Neural cell (in vitro differentiated cells): ENCODE measurements at regions not wholly inside any gene's neighbourhood (a gene's known extent, or its start where the extent isn't known, plus 50 kb on each side); places are given as distances from the start of the nearest gene placed in this dataset.

Experiments used
- H2AFZ ChIP-seq: fragments of 200-600, 300-800 bp; sonication (generic), shearing (Covaris generic); 2 replicates; pipeline ENCODE4 v1.6.0; 2014; ENCODE audit warnings: low read depth, mild to moderate bottlenecking, antibody characterized with exemption, low read length, moderate library complexity
- H3F3A ChIP-seq: fragments of 200-600 bp; shearing (Covaris generic); 2 replicates; pipeline ENCODE4 v1.6.1; 2016; ENCODE audit warnings: mild to moderate bottlenecking, moderate library complexity, mixed read lengths, antibody characterized with exemption, low read length; ENCODE audit not compliant: insufficient read depth, poor library complexity, severe bottlenecking
- H3K27ac ChIP-seq: fragments of 200-600, 300-800 bp; sonication (generic), shearing (Covaris generic); 2 replicates; pipeline ENCODE4 v1.5.1; 2014; ENCODE audit warnings: mild to moderate bottlenecking, low read length, moderate library complexity
- H3K27me3 ChIP-seq: fragments of 300-800, 200-600 bp; sonication (generic), shearing (Covaris generic); 2 replicates; pipeline ENCODE4 v1.6.0; 2014; ENCODE audit warnings: mild to moderate bottlenecking, low read depth, low read length, moderate library complexity; ENCODE audit not compliant: insufficient read depth
- H3K36me3 ChIP-seq: fragments of 300-800, 200-600 bp; sonication (generic), shearing (Covaris generic); 2 replicates; pipeline ENCODE4 v1.5.1; 2014; ENCODE audit warnings: mild to moderate bottlenecking, antibody characterized with exemption, low read length, moderate library complexity; ENCODE audit not compliant: insufficient read depth
- H3K4me2 ChIP-seq: fragments of 300-800, 200-600 bp; sonication (generic), shearing (Covaris generic); 2 replicates; pipeline ENCODE4 v1.6.0; 2014; ENCODE audit warnings: mild to moderate bottlenecking, low read length
- H3K4me3 ChIP-seq: fragments of 300-800, 200-600 bp; sonication (generic), shearing (Covaris generic); 2 replicates; pipeline ENCODE4 v1.5.1; 2014; ENCODE audit warnings: mild to moderate bottlenecking, low read length, moderate library complexity
- H3K79me2 ChIP-seq: fragments of 200-600 bp; shearing (Covaris generic); replicated peaks from 2 replicates; pipeline ENCODE4 v1.6.0; 2014; ENCODE audit warnings: mild to moderate bottlenecking, low read length, moderate library complexity; ENCODE audit not compliant: insufficient read depth
- H3K9ac ChIP-seq: fragments of 300-800, 200-600 bp; sonication (generic), shearing (Covaris generic); 2 replicates; pipeline ENCODE4 v1.6.1; 2016; ENCODE audit warnings: mild to moderate bottlenecking, low read length, mixed read lengths
- H3K9me2 ChIP-seq: fragments of 200-600 bp; shearing (Covaris generic); 2 replicates; pipeline ENCODE4 v1.6.1; 2016; ENCODE audit warnings: mild to moderate bottlenecking, low read length, mixed read lengths; ENCODE audit not compliant: insufficient read depth
- H3K9me3 ChIP-seq: fragments of 200-600, 300-800 bp; sonication (generic), shearing (Covaris generic); 2 replicates; pipeline ENCODE4 v1.6.1; 2016; ENCODE audit warnings: mild to moderate bottlenecking, mixed run types, low read length, moderate library complexity, mixed read lengths
- H4K20me1 ChIP-seq: fragments of 200-600 bp; shearing (Covaris generic); 2 replicates; pipeline ENCODE4 v1.6.1; 2016; ENCODE audit warnings: mild to moderate bottlenecking, mixed run types; ENCODE audit not compliant: insufficient read depth
- EP300 ChIP-seq: fragments of 450-650 bp; conservative IDR thresholded peaks from 2 replicates; pipeline ENCODE4 v1.6.1; 2014; ENCODE audit warnings: antibody characterized with exemption, mild to moderate bottlenecking, moderate library complexity; ENCODE audit not compliant: poor library complexity, severe bottlenecking
- EZH2 ChIP-seq: fragments of 200-600, 300-800 bp; shearing (Covaris generic), sonication (generic); IDR thresholded peaks from 2 replicates; pipeline ENCODE4 v1.6.1; 2014; ENCODE audit warnings: antibody characterized with exemption, low read length, borderline replicate concordance, mild to moderate bottlenecking; ENCODE audit not compliant: insufficient read depth, poor library complexity, severe bottlenecking
- MXI1 ChIP-seq: fragments of 450-650 bp; conservative IDR thresholded peaks from 2 replicates; pipeline ENCODE4 v1.6.1; 2014; ENCODE audit warnings: antibody characterized with exemption, mild to moderate bottlenecking; ENCODE audit not compliant: poor library complexity, severe bottlenecking
- POLR2AphosphoS5 ChIP-seq: IDR thresholded peaks from 2 replicates; pipeline ENCODE4 v1.6.1; 2012
- RAD21 ChIP-seq: fragments of 450-650 bp; conservative IDR thresholded peaks from 2 replicates; pipeline ENCODE4 v1.6.1; 2014; ENCODE audit warnings: antibody characterized with exemption, mild to moderate bottlenecking, moderate library complexity
- REST ChIP-seq: IDR thresholded peaks from 2 replicates; pipeline ENCODE4 v1.6.1; 2012; ENCODE audit warnings: borderline replicate concordance
- SMC3 ChIP-seq: fragments of 450-650 bp; conservative IDR thresholded peaks from 2 replicates; pipeline ENCODE4 v1.6.1; 2014; ENCODE audit warnings: antibody characterized with exemption, mild to moderate bottlenecking, moderate library complexity; ENCODE audit not compliant: poor library complexity
- TAF1 ChIP-seq: IDR thresholded peaks from 2 replicates; pipeline ENCODE4 v1.6.1; 2012; ENCODE audit warnings: low read depth
- TF ChIP-seq, protein P1 (sequence below): fragments of 450-650 bp; IDR thresholded peaks from 2 replicates; pipeline ENCODE4 v1.5.1; 2014; ENCODE audit warnings: antibody characterized with exemption, mild to moderate bottlenecking, moderate library complexity; ENCODE audit not compliant: poor library complexity, severe bottlenecking

DNA sequence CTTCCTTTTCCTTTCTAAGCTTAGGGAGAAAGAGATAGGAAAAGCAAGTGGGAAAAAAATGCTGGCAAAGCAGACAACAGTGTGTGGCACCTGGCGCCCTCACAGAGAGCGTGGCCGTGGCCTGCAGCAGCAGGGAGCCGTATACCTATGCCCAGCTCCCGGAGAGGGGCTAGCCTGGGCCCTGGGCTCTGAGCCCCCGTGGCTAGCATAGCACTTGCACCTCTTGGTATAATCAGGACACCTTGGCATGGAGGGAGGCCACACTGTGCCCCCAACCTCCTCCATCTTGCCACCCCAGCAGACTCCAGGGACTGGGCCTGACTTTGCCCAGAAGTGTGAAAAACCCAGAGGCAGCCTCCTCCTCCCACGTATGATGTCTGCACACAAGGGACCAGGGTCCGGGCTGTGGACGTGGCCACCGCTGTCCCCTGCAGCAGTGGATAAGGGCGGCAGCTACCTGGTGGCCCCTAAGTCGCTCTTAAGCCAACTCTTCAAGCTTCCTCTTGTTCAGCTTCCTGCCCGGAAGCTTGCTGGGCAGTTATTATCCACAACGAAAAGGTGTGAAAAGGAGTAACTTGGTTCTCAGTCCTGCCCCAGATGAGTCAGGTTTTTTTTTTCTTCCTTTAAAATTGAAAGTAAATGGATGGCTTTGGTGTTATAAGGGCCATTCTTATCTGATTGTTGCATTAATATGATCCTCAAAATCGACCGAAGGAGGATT, 249.1 kb upstream of the PITRM1 start:
- no peaks in the 10 kb centered on the region for H3K27me3 ChIP-seq
- H3K4me2 ChIP-seq = no peak overlapping the region
- no peaks in the 10 kb centered on the region for H3K79me2 ChIP-seq
- H4K20me1 ChIP-seq = no peaks in the 10 kb centered on the region
- H3K27ac ChIP-seq = no peak overlapping the region
- no peak for TF ChIP-seq RAD21
- TF ChIP-seq, protein P1, sequence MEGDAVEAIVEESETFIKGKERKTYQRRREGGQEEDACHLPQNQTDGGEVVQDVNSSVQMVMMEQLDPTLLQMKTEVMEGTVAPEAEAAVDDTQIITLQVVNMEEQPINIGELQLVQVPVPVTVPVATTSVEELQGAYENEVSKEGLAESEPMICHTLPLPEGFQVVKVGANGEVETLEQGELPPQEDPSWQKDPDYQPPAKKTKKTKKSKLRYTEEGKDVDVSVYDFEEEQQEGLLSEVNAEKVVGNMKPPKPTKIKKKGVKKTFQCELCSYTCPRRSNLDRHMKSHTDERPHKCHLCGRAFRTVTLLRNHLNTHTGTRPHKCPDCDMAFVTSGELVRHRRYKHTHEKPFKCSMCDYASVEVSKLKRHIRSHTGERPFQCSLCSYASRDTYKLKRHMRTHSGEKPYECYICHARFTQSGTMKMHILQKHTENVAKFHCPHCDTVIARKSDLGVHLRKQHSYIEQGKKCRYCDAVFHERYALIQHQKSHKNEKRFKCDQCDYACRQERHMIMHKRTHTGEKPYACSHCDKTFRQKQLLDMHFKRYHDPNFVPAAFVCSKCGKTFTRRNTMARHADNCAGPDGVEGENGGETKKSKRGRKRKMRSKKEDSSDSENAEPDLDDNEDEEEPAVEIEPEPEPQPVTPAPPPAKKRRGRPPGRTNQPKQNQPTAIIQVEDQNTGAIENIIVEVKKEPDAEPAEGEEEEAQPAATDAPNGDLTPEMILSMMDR = no peak
- TF ChIP-seq POLR2AphosphoS5 = no peak
- TF ChIP-seq EZH2 = no peak
- no peak for TF ChIP-seq TAF1
- no peak for TF ChIP-seq EP300
- no peak for TF ChIP-seq MXI1
- TF ChIP-seq SMC3 = no peak
- TF ChIP-seq REST = no peak
- H3K9me2 ChIP-seq = no peaks in the 10 kb centered on the region
- no peak overlapping the region for H2AFZ ChIP-seq
- H3K9me3 ChIP-seq = no peaks in the 10 kb centered on the region
- no peaks in the 10 kb centered on the region for H3F3A ChIP-seq
- no peaks in the 10 kb centered on the region for H3K36me3 ChIP-seq
- no peak overlapping the region for H3K9ac ChIP-seq
- H3K4me3 ChIP-seq = no peak overlapping the region

DNA sequence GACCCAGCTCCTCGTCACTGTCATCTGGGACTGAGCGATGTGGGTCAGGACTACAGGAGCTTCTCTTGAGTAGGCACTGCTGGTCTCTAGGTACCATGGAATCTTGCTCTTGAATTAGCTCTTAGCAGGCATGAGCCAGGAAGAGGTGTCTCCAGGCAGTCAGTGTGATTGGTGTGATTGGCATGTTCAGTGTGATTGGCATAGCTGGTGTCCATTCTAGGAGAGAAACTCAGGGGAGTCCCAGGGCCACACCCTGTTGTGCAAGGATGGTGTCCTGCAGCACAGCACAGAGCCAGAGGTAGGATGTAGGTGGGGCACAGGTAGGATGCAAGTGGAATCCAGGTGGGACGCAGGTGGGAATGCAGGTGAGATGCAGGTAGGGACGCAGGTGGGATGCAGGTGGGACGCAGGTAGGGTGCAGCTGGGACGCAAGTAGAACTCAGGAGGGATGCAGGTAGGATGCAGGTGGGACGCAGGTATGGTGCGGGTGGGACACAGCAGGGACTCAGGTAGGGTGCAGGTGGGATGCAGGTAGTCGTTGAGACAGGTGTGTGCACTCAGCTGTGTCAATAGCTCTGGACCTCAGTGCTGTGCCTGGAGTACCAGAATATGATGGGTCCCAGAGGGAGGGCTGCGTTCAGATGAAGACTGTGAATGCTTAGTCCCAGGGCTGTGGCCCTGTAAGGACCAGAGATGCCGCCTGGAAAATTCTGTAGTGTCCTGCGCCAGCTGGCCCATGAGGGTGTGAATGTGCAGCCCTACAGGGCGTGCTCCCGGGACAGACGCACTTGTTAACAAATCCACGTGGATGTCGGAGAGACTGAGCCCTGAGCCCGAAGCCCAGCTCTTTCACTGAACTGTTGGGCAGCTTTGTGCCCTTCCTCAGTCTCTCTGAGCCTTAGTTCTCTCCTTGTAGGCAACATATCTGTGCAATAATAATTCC, 248.2 kb upstream of the PITRM1 start:
- Histone ChIP-seq H3K79me2 (no peaks in the 10 kb centered on the region), H3K4me3 (no peak overlapping the region), H3K9ac (no peak overlapping the region), H2AFZ (no peak overlapping the region), H3K9me3 (no peaks in the 10 kb centered on the region), H3K9me2 (no peaks in the 10 kb centered on the region), H3K27ac (no peak overlapping the region), H3K27me3 (no peaks in the 10 kb centered on the region), H3F3A (no peaks in the 10 kb centered on the region), H3K4me2 (no peak overlapping the region), H3K36me3 (no peaks in the 10 kb centered on the region), H4K20me1 (no peaks in the 10 kb centered on the region)
- TF ChIP-seq, protein P1 = no peak
- TF ChIP-seq RAD21 (no peak), POLR2AphosphoS5 (no peak), EZH2 (no peak), TAF1 (no peak), MXI1 (no peak), SMC3 (no peak), EP300 (no peak), REST (no peak)
